ENCODE measurements at regions not wholly inside any gene's neighbourhood (a gene's known extent, or its start where the extent isn't known, plus 50 kb on each side); places are given as distances from the start of the nearest gene placed in this dataset.
A peak's percentile ranks its signal among the peaks of the same experiment; 100 is the strongest.

DNA sequence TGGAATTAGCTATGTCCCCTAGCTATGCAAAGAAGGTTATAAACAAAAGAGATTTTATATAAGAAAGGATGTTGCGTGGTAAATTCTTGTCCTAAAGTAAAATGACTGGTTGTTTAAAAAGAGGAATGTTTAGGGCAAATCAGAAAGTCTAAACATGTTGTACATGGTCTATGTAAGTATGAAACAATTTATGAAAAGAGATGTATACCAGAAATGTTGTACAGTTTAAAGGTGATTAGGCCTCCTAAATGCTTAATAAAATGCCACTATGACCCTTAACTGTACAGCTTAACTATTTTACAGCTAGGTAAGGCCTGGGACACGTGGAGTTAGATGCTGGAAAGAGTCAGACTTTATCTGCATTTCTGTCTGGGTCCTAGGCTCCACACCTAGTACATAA, 775.9 kb upstream of the KLHL1 start:
- Histone ChIP-seq H2AFZ (ENCODE audit: low read length) (no peak overlapping the region), H3K27ac (ENCODE audit: extremely low read length, insufficient read depth, low read length) (no peak overlapping the region), H4K20me1 (ENCODE audit: insufficient read depth, low read length) (no peaks in the 10 kb centered on the region), H3K36me3 (replicated peaks in 1 of 2; ENCODE audit: control insufficient read depth in 1 of 2, insufficient read depth in 2 of 2, low read length in 2 of 2) (no peaks in the 10 kb centered on the region), H3K4me3 (replicated peaks in 1 of 3; ENCODE audit: insufficient read depth in 1 of 3, low read depth in 2 of 3, low read length in 3 of 3) (no peak overlapping the region), H3K9ac (ENCODE audit: insufficient read depth, low read depth, low read length) (no peak overlapping the region), H3K4me2 (ENCODE audit: low read depth, low read length) (no peak overlapping the region), H3K27me3 (ENCODE audit: control insufficient read depth in 1 of 2, insufficient read depth in 2 of 2, low read length in 2 of 2) (no peaks in the 10 kb centered on the region), H3K4me1 (ENCODE audit: insufficient read depth, low read length) (peaks cover 16% of the 10 kb centered on the region), H3K9me3 (ENCODE audit: low read length) (peaks cover 28% of the 10 kb centered on the region), H3K79me2 (ENCODE audit: insufficient read depth, low read length) (no peaks in the 10 kb centered on the region)
- intact Hi-C loops (cut with micrococcal nuclease; ENCODE audit: unreplicated experiment), result no loop called here
- in situ Hi-C loops (cut with HindIII; ENCODE audit: extremely low pct_ligation_motif_present, low pct_unique_long_range_greater_than_20kb), result no loop called here
- no peak for FAIRE-seq
- no peak for DNase-seq (ENCODE audit: low spot score)
- no TSS peak for BruUV-seq (replicated peaks)
- ChIA-PET CTCF (ENCODE audit: low intra/inter-chr PET ratio, low total read pairs) (no interaction called here), POLR2A (no interaction called here)
- no peak for ATAC-seq
- TF ChIP-seq HNRNPK (IDR thresholded peaks at IDR 0.05; ENCODE audit: low read depth, low read length, poor library complexity, severe bottlenecking) (no peak), ZFP36 (IDR thresholded peaks at IDR 0.05; ENCODE audit: borderline replicate concordance, low read depth, low read length, partially characterized antibody) (peak; percentile 56), ZNF724P (CRISPR knock-in tag; IDR thresholded peaks at IDR 0.05; ENCODE audit: borderline replicate concordance) (peak; percentile 86; the same call in 1 of the 2 replicates)
- WGBS (ENCODE audit: low lambda C conversion rate), result 17% methylated on average over 2 of the region's 2 CpGs

DNA sequence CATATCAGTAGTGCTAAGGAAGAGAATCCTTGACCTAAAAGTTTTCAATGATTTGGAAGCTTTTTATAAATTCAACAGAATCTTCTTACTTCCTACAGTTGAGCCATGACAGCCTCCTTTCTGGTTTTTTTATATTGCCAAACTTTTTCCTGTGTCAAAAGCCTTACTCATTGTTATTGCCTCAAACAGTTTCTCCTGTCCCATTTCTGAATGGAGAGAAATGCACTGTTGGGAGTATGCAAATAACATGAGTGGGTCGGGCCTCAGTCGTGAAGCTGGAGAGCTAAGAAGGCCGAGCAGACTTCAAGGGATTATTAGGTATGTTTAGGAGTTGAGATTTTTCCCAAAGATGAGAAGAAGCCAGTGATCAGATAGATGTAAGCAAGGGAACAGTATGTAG, 766.4 kb upstream of the KLHL1 start:
- H4K20me1 ChIP-seq (ENCODE audit: insufficient read depth, low read length), result no peaks in the 10 kb centered on the region
- no TSS peak for BruUV-seq (replicated peaks)
- POLR2A ChIA-PET, result no interaction called here
- no peak overlapping the region for H3K4me3 ChIP-seq (replicated peaks in 1 of 3; ENCODE audit: insufficient read depth in 1 of 3, low read depth in 2 of 3, low read length in 3 of 3)
- no peak overlapping the region for H3K9ac ChIP-seq (ENCODE audit: insufficient read depth, low read depth, low read length)
- in situ Hi-C loops (cut with HindIII; ENCODE audit: extremely low pct_ligation_motif_present, low pct_unique_long_range_greater_than_20kb) (no loop called here), intact Hi-C loops (cut with micrococcal nuclease; ENCODE audit: unreplicated experiment) (no loop called here)
- ATAC-seq (no peak), DNase-seq (ENCODE audit: low spot score) (no peak), FAIRE-seq (no peak)
- H3K79me2 ChIP-seq (ENCODE audit: insufficient read depth, low read length), result no peaks in the 10 kb centered on the region
- no peak overlapping the region for H3K4me2 ChIP-seq (ENCODE audit: low read depth, low read length)
- H3K27ac ChIP-seq (ENCODE audit: extremely low read length, insufficient read depth, low read length), result no peak overlapping the region
- no peaks in the 10 kb centered on the region for H3K27me3 ChIP-seq (ENCODE audit: control insufficient read depth in 1 of 2, insufficient read depth in 2 of 2, low read length in 2 of 2)
- no peaks in the 10 kb centered on the region for H3K9me3 ChIP-seq (ENCODE audit: low read length)
- no peak overlapping the region for H2AFZ ChIP-seq (ENCODE audit: low read length)
- CTCF ChIA-PET (ENCODE audit: low intra/inter-chr PET ratio, low total read pairs), result no interaction called here
- no peaks in the 10 kb centered on the region for H3K36me3 ChIP-seq (replicated peaks in 1 of 2; ENCODE audit: control insufficient read depth in 1 of 2, insufficient read depth in 2 of 2, low read length in 2 of 2)
- no peaks in the 10 kb centered on the region for H3K4me1 ChIP-seq (ENCODE audit: insufficient read depth, low read length)
- 4% methylated on average over 3 of the region's 3 CpGs for WGBS (ENCODE audit: low lambda C conversion rate)
- TF ChIP-seq ZNF788 (CRISPR knock-in tag; IDR thresholded peaks at IDR 0.05; ENCODE audit: borderline replicate concordance), result no peak
- no peak for TF ChIP-seq SALL2 (CRISPR knock-in tag; IDR thresholded peaks at IDR 0.05)
- TF ChIP-seq, protein P1, sequence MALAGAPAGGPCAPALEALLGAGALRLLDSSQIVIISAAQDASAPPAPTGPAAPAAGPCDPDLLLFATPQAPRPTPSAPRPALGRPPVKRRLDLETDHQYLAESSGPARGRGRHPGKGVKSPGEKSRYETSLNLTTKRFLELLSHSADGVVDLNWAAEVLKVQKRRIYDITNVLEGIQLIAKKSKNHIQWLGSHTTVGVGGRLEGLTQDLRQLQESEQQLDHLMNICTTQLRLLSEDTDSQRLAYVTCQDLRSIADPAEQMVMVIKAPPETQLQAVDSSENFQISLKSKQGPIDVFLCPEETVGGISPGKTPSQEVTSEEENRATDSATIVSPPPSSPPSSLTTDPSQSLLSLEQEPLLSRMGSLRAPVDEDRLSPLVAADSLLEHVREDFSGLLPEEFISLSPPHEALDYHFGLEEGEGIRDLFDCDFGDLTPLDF (CRISPR knock-in tag; IDR thresholded peaks at IDR 0.05), result no peak
- no peak for TF ChIP-seq ZNF790 (CRISPR knock-in tag; IDR thresholded peaks at IDR 0.05; ENCODE audit: borderline replicate concordance)
- no peak for TF ChIP-seq ZSCAN9 (CRISPR knock-in tag; IDR thresholded peaks at IDR 0.05; ENCODE audit: borderline replicate concordance)
- TF ChIP-seq ZNF547 (CRISPR knock-in tag; IDR thresholded peaks at IDR 0.05), result no peak
- TF ChIP-seq SOX13 (IDR thresholded peaks at IDR 0.05), result no peak
- no peak for TF ChIP-seq SOX13 (CRISPR knock-in tag; conservative IDR thresholded peaks at IDR 0.05 in 1 of 2, IDR thresholded peaks at IDR 0.05 in 1 of 2)
- TF ChIP-seq ZNF816 (CRISPR knock-in tag; IDR thresholded peaks at IDR 0.05; ENCODE audit: borderline replicate concordance), result no peak
- no peak for TF ChIP-seq BHLHE40 (IDR thresholded peaks at IDR 0.05; ENCODE audit: low read length)
- TF ChIP-seq SMARCE1 (IDR thresholded peaks at IDR 0.05; ENCODE audit: borderline replicate concordance), result no peak
- no peak for TF ChIP-seq REPIN1 (CRISPR knock-in tag; IDR thresholded peaks at IDR 0.05; ENCODE audit: borderline replicate concordance, low read depth)
- TF ChIP-seq, protein P2, sequence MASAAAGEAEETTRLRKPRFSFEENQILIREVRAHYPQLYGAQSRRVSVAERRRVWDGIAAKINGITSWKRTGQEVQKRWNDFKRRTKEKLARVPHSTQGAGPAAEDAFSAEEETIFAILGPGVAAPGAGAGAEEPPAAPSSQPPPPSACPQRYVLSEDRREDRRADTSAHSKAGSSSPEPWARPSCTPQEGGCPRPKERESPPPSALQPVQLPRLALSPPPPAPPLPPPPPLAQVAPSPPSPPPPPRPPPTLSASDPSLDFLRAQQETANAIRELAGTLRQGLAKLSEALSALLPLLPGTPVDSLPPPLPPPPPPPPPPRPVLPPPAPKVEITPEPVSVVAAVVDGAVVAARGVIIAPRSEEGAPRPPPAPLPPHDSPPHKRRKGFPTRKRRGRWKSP (CRISPR knock-in tag; IDR thresholded peaks at IDR 0.05), result no peak
- no peak for TF ChIP-seq STAT5B (CRISPR knock-in tag; IDR thresholded peaks at IDR 0.05)
- no peak for TF ChIP-seq TRIM24 (CRISPR knock-in tag; IDR thresholded peaks at IDR 0.05)
- no peak for TF ChIP-seq ELF4 (CRISPR knock-in tag; IDR thresholded peaks at IDR 0.05; ENCODE audit: borderline replicate concordance)
- no peak for TF ChIP-seq GFI1 (CRISPR knock-in tag; IDR thresholded peaks at IDR 0.05; ENCODE audit: borderline replicate concordance)
